GM18502 (cell line): ENCODE measurements at regions not wholly inside any gene's neighbourhood (a gene's known extent, or its start where the extent isn't known, plus 50 kb on each side); places are given as distances from the start of the nearest gene placed in this dataset.
"Not testable (repeated sequence)": the region's sequence is repeated elsewhere in the genome, so short reads cannot be mapped to it uniquely, and the experiment has no call there.

Experiments
- ATAC-seq: cut with Tn5 transposase; IDR thresholded peaks from one replicate; pipeline ENCODE4 v1.9.1; 2021; ENCODE audit warnings: mild to moderate bottlenecking; ENCODE audit not compliant: unreplicated experiment, poor library complexity

DNA sequence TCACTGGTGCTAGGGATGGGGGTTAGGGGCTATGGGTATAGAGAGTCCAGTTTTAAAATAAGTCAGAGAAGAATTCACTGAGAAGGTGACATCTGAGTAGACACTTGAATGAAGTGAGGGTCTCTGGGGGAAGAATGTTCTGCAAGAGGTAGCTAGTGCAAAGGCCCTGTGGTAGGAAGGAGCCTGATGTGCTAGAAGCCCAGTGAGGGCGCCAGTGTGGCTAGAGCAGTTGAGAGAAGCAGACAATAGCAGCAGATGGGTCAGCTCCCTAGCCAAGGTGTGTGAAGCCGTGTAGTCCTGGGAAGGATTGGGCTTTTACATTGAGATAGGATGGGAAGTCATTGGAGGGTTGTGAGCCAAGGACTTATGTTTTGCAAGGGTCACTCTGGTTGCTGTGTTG lies 105.8 kb upstream of the PELI1 start:
- ATAC-seq = no peak

GRCh38 chr2:64250751-64251423 lies 106.7 kb upstream of the PELI1 start:
- no peak for ATAC-seq

GRCh38 chr2:64251497-64252250 lies 107.5 kb upstream of the PELI1 start:
- no peak for ATAC-seq

DNA sequence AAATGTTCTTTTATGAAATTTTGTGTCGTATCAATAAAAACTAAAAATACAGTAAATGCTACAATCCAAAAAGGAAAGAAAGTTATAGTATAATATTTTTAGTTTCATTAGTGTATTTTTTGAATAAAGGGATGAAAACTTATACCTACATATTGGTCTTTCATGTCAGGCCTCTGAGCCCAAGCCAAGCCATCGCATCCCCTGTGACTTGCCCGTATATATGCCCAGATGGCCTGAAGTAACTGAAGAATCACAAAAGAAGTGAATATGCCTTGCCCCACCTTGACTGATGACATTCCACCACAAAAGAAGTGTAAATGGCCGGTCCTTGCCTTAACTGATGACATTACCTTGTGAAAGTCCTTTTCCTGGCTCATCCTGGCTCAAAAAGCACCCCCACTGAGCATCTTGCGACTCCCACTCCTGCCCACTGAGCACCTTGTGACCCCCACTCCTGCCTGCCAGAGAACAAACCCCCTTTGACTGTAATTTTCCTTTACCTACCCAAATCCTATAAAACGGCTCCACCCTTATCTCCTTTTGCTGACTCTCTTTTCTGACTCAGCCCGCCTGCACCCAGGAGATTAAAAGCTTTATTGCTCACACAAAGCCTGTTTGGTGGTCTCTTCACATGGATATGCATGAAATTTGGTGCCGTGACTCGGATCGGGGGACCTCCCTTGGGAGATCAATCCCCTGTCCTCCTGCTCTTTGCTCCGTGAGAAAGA lies 108.2 kb upstream of the PELI1 start:
- not testable (repeated sequence) for ATAC-seq

DNA sequence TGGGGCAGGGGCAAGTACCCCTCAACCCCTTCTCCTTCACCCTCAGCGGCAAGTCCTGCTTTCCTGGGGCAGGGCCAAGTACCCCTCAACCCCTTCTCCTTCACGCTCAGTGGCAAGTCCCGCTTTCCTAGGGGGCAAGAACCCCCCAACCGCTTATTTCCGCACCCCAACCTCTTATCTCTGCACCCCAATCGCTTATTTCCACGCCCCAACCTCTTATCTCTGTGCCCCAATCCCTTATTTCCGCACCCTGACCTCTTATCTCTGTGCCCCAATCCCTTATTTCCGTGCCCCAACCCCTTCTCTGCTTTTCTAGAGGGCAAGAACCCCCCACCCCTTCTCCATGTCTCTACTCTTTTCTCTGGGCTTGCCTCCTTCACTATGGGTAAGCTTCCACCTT lies 109.2 kb upstream of the PELI1 start:
- not testable (repeated sequence) for ATAC-seq

DNA sequence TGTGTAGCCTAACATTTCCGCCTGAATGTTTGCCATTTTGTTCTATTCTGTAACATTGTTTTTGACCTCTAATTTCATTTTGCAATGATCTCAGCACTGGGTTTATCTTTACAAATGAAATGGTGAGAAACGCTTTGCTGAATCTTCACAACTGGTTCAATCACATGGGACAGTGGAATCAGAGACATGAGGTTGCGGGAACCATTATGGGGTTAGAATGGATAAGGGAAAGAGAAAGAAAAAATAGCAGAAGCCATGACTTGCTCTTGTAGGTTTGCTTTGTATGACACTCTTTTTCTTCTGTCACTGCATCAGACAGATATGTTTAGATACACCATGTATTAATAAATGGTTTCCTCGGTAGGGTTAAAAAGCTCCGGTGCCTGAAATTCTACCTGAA lies 114.3 kb upstream of the PELI1 start:
- ATAC-seq = no peak

- ATAC-seq = no peak
Observed at GRCh38 chr2:64259312-64259711, 115.1 kb upstream of the PELI1 start.

DNA sequence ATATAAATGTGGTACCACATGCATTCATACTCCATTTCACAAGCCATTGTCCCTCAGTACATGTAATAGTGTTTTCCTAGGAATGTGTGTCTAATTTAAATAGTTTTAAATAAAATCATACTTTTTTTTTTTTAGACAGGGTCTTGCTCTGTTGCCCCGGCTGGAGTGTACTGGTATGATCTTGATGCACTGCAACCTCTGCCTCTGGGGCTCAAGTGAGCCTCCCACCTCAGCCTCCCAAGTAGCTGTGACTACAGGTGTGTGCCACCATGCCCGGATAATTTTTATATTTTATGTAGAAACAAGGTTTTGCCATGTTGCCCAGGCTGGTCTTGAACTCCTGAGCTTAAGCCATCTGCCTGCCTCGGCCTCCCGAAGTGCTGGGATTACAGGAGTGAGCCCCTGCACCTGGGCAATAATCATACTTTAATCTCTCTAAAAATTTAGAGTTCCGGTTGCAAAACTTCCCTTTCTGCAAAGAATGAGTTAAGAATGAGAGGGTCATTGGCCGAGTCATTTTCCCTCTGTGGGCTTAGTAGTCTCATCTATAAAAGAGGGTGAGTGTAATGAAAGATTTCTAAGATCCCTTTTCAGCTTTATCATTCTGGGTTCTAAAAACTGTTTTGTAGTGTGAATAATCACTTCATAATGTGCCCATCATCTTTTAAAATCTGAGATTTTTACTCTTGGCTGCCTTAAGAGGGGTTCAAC lies 116.0 kb upstream of the PELI1 start:
- no peak for ATAC-seq

GRCh38 chr2:64260817-64261216 lies 116.6 kb upstream of the PELI1 start:
- ATAC-seq = peak; percentile 92

GRCh38 chr2:64262071-64262470 lies 117.9 kb upstream of the PELI1 start:
- no peak for ATAC-seq

- no peak for ATAC-seq
Observed at GRCh38 chr2:64262816-64263215, 118.6 kb upstream of the PELI1 start.

DNA sequence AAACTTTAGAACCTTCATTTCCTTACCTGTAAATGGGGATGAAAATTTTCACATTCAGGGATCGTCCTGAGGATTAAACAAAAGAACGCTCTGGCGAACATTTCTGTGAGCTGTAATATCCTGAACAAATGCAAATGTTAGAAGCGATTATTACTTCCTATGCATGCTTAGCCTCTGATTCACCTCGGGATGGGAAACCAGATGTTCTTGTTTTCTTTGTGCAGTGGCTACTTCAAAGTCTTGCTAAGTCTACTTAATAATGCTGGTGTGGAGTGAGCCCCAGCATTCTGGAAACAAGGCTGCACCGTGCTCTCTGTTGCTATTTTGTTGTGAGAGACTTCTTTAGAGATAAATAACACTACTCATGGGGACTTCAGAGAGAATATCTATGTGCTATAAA lies 119.1 kb upstream of the PELI1 start:
- no peak for ATAC-seq

GRCh38 chr2:64267699-64268098 lies 123.5 kb upstream of the PELI1 start:
- ATAC-seq = no peak

GRCh38 chr2:64268330-64269048 lies 124.3 kb upstream of the PELI1 start:
- no peak for ATAC-seq

DNA sequence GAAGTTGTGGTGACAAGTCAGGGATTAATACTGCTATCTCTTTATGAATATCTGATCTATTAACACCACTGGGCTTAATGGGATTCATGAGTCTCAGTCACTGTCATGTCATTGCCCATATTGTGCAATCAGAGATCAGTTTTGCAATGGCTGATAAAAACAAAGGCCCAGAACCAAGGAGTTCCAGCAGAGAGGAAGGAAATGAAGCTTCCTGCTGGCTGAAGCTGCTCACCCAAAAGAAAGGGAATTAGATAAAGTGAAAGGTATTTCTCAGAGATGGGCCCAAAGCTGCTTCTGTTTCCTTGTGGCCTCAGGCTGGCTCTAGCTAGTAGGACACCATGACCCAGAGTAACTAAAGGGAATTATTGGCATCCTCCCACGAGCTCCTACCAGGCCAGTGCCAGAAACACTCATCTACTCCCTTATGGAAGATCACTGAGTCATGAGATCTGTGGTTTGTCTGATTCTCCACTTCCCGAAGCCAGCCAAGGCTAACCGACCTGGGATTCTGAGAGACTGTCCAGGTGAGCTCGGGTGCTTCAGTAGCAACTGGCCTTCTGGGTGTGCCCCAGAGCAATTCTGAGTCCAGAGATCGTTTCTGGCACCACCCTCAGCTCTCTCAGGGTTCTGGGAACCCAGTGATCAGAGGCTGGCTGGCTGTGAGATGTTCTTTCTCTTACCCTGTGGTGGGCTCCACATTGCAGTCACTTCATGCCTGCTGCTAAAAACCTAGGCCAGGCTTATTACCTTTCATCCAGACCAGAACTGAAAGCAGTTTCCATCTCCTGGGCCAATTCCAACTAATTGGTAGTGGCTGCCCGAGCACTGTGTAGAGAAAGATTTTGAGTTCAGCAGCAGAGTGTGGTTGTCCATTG lies 129.5 kb upstream of the PELI1 start:
- ATAC-seq = no peak

GRCh38 chr2:64274399-64275173 lies 130.4 kb upstream of the PELI1 start:
- ATAC-seq = no peak

- no peak for ATAC-seq
Observed at GRCh38 chr2:64275174-64275466, 130.9 kb upstream of the PELI1 start.

DNA sequence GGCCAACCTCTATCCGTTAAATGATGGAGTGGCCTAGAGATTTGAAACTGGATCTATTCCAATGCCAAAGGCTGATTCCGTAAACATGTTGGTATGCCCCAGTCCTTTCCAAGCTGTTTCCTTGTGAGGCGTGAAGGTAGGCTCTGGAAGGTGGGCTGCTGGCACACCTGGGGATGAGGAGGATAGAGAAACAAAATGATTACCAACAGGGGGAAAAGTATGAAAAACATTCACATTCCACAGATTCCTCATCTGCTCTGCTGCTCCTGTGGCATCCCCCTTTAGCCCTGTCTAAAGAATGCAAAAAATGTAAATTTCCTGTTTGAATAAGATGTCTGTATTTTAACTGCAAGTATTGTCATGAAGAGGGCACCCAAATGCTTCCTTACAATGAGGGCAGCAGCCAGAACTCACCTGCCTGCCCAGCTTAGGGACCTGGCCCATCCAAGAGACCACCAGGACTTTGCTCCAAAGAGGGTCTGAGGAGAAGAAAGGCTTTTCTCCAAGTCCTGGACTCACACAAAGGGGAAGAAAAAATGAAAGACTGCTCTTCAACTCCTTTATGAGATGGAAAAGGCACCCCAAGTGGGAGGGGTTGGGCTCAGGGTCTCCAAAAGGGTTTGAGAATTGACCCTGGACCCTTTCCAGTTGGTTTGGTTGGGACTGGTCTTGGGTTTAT lies 132.3 kb upstream of the PELI1 start:
- no peak for ATAC-seq
